GM23248 (cell line): ENCODE measurements at regions not wholly inside any gene's neighbourhood (a gene's known extent, or its start where the extent isn't known, plus 50 kb on each side); places are given as distances from the start of the nearest gene placed in this dataset.

Experiments
- DNase-seq: peaks from one replicate; pipeline ENCODE4 v3.0.0-alpha.2; 2015
- H2AFZ ChIP-seq: fragments of 200-600 bp; sonication (generic); 2 replicates; pipeline ENCODE4 v1.6.1; 2016; ENCODE audit warnings: antibody characterized with exemption
- H3F3A ChIP-seq: fragments of 200-600 bp; sonication (generic); 2 replicates; pipeline ENCODE4 v1.6.1; 2016; ENCODE audit warnings: mild to moderate bottlenecking, antibody characterized with exemption, mixed run types; ENCODE audit not compliant: insufficient read depth
- H3K27ac ChIP-seq: fragments of 200-600 bp; sonication (generic); 2 replicates; pipeline ENCODE4 v1.5.1; 2016; ENCODE audit warnings: mild to moderate bottlenecking
- H3K27me3 ChIP-seq: fragments of 200-600 bp; sonication (generic); replicated peaks from 2 replicates; pipeline ENCODE4 v1.6.1; 2016; ENCODE audit warnings: mild to moderate bottlenecking; ENCODE audit not compliant: insufficient read depth
- H3K36me3 ChIP-seq: fragments of 200-600 bp; sonication (generic); 2 replicates; pipeline ENCODE4 v1.6.1; 2016; ENCODE audit warnings: low read depth, mild to moderate bottlenecking
- H3K4me1 ChIP-seq: fragments of 200-600 bp; sonication (generic); 2 replicates; pipeline ENCODE4 v1.6.1; 2016; ENCODE audit warnings: mild to moderate bottlenecking; ENCODE audit not compliant: insufficient read depth
- H3K4me2 ChIP-seq: fragments of 200-600 bp; sonication (generic); one replicate; pipeline ENCODE4 v1.6.1; 2016; ENCODE audit warnings: mild to moderate bottlenecking; ENCODE audit not compliant: unreplicated experiment
- H3K4me3 ChIP-seq: fragments of 200-600 bp; sonication (generic); 2 replicates; pipeline ENCODE4 v1.5.1; 2016; ENCODE audit warnings: mild to moderate bottlenecking
- H3K79me2 ChIP-seq: fragments of 200-600 bp; sonication (generic); 2 replicates; pipeline ENCODE4 v1.6.1; 2016; ENCODE audit warnings: mild to moderate bottlenecking; ENCODE audit not compliant: insufficient read depth
- H3K9ac ChIP-seq: fragments of 200-600 bp; sonication (generic); 2 replicates; pipeline ENCODE4 v1.6.1; 2016; ENCODE audit warnings: mild to moderate bottlenecking
- H3K9me2 ChIP-seq: fragments of 200-600 bp; sonication (generic); 2 replicates; pipeline ENCODE4 v1.6.1; 2016; ENCODE audit warnings: mixed run types, mild to moderate bottlenecking, moderate library complexity; ENCODE audit not compliant: insufficient read depth
- H3K9me3 ChIP-seq: fragments of 200-600 bp; sonication (generic); one replicate; pipeline ENCODE4 v1.6.1; 2017; ENCODE audit warnings: low read depth
- H4K20me1 ChIP-seq: fragments of 200-600 bp; sonication (generic); 2 replicates; pipeline ENCODE4 v1.6.0; 2016; ENCODE audit not compliant: insufficient read depth
- EZH2 ChIP-seq: fragments of 200-600 bp; sonication (generic); IDR thresholded peaks from 2 replicates; pipeline ENCODE4 v1.6.1; 2018; ENCODE audit warnings: antibody characterized with exemption, mild to moderate bottlenecking; ENCODE audit not compliant: insufficient read depth, poor library complexity, severe bottlenecking
- EZH2phosphoT487 ChIP-seq: fragments of 200-600 bp; sonication (generic); IDR thresholded peaks from 2 replicates; pipeline ENCODE4 v1.6.1; 2018; ENCODE audit warnings: antibody characterized with exemption, moderate library complexity, mild to moderate bottlenecking, low read depth; ENCODE audit not compliant: insufficient read depth
- WGBS, 2 experiments: methylation state at CpG; one replicate each; pipeline ENCODE4 v1.1.6; 2015 to 2017; ENCODE audit warnings: low lambda C conversion rate in 2 of 2, low coverage in 1 of 2; ENCODE audit errors: missing lambda C conversion rate in 2 of 2; 5-methylcytosine and 5-hydroxymethylcytosine counted together
- in situ Hi-C: fragments of 300-500 bp; cut with MboI; formaldehyde crosslinking; loops from 2 replicates; pipeline ENCODE4 v1.15.0; 2020

DNA sequence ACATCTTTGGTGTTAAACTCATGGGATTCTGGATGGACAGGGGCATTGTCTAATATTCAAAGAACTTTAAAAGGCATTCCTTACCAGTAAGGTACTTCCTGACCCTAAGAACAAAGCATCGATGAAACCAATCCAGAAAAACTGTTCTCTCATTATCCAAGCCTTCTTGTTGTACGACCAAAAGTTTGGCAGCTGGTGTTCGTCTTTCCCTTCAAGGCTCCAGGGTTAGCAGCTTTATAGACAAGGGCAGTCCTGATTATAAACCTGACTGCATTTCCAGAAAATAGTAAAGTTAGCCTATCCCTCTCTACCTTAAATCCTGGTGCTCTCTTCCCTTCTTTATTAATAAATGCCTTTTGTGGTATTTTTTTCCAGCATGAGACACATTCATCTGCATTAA is 149.4 kb upstream of the MRPS30 start:
- H4K20me1 ChIP-seq, result no peaks in the 10 kb centered on the region

DNA sequence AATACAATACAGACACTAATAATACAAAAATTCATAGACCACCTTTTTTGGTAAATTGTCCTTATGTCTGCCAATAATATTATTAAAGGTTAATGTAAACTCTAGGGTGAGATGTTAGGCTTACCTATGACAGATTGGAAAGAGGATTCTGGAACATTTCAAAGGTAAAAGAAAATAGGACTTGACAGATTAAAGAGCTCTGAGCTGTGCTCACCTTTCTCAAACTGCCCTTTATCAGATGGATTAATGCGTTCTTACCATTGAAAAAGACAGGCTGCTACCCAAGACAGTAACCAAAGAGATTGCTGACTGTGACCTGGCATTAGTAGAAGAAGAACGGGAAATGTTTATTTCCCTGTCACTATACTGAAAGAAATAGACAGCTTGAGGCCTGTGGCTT is 156.1 kb upstream of the MRPS30 start:
- Histone ChIP-seq H3K4me1 (no peaks in the 10 kb centered on the region), H3K27ac (no peak overlapping the region), H3K27me3 (0 out of 2 replicates have a peak, but pooled peaks cover 7% of the 10 kb centered on the region), H3K4me2 (no peak overlapping the region), H3K9me2 (no peaks in the 10 kb centered on the region), H4K20me1 (no peaks in the 10 kb centered on the region), H2AFZ (no peak overlapping the region), H3F3A (no peaks in the 10 kb centered on the region), H3K36me3 (no peaks in the 10 kb centered on the region), H3K4me3 (no peak overlapping the region), H3K79me2 (no peaks in the 10 kb centered on the region), H3K9me3 (no peaks in the 10 kb centered on the region), H3K9ac (no peak overlapping the region)
- in situ Hi-C loops, result no loop called here
- WGBS, 2 experiments, result 38 to 39% methylated on average over 2 of the region's 2 CpGs
- no peak for DNase-seq
- no peak for TF ChIP-seq EZH2phosphoT487
- TF ChIP-seq EZH2, result no peak

More for the DNA sequence above, 149.4 kb upstream of the MRPS30 start:
- Histone ChIP-seq H3K27me3 (no peaks in the 10 kb centered on the region), H3K4me2 (no peak overlapping the region), H3K36me3 (no peaks in the 10 kb centered on the region), H3K9ac (no peak overlapping the region), H3K4me3 (no peak overlapping the region), H3K9me2 (no peaks in the 10 kb centered on the region), H3F3A (0 out of 2 replicates have a peak, but pooled peaks cover 1% of the 10 kb centered on the region), H3K9me3 (no peaks in the 10 kb centered on the region), H3K4me1 (no peaks in the 10 kb centered on the region), H2AFZ (no peak overlapping the region), H3K79me2 (no peaks in the 10 kb centered on the region), H3K27ac (no peak overlapping the region)
- TF ChIP-seq EZH2, result no peak
- TF ChIP-seq EZH2phosphoT487, result no peak
- 3% methylated on average over 3 of the region's 3 CpGs for WGBS, 2 experiments
- in situ Hi-C loops, result no loop called here
- DNase-seq, result no peak

DNA sequence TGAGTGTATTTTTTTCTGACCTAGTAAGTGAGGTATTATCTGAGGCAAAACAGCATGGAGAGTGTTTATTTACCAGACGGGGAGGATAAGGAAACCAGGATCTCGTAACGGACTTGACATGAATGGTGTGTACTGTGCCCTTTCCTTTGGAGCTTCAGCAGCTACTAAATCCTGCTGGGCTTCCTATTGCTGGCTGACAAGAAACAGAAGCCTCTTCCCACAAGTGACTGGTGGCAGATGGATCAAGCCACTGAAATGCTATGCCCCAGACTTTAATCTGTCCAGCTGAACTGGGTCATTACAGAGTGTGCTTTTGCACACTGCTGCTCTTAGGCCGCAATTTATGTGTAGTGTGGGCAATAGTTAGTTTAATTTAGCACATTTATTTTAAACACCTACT is 162.7 kb upstream of the MRPS30 start:
- H3K9ac ChIP-seq, result no peak overlapping the region
- H3K4me3 ChIP-seq, result no peak overlapping the region
- 58 to 60% methylated on average over 4 of the region's 4 CpGs for WGBS, 2 experiments
- H3K4me1 ChIP-seq, result no peaks in the 10 kb centered on the region
- in situ Hi-C loops, result no loop called here
- no peaks in the 10 kb centered on the region for H3F3A ChIP-seq
- no peaks in the 10 kb centered on the region for H4K20me1 ChIP-seq
- no peak overlapping the region for H2AFZ ChIP-seq
- H3K36me3 ChIP-seq, result no peaks in the 10 kb centered on the region
- no peak for DNase-seq
- TF ChIP-seq EZH2 (no peak), EZH2phosphoT487 (no peak)
- no peaks in the 10 kb centered on the region for H3K9me2 ChIP-seq
- 0 out of 2 replicates have a peak, but pooled peaks cover 4% of the 10 kb centered on the region for H3K27me3 ChIP-seq
- no peaks in the 10 kb centered on the region for H3K79me2 ChIP-seq
- no peaks in the 10 kb centered on the region for H3K9me3 ChIP-seq
- H3K4me2 ChIP-seq, result no peak overlapping the region
- no peak overlapping the region for H3K27ac ChIP-seq

DNA sequence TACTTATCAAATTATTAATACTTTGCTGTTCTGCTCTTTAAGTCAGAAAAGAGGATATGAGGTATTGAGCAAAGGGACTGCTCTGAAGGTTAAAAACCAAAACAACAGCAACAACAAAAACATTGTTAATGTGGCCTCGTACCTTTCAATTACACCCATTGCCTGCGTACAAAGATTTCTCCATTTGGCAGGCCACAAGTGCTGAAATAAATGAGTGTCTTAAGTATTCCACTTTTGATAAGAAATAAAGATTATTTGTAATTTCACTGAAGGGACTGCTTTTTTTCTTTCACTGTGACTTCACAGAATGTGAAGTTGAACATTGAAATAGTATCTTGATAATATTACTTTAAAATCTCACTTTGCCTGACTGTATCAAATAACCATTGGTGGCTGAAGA is 163.2 kb upstream of the MRPS30 start:
- in situ Hi-C loops, result no loop called here
- 49 to 66% methylated on average over 2 of the region's 2 CpGs for WGBS, 2 experiments
- H3F3A ChIP-seq, result no peaks in the 10 kb centered on the region

DNA sequence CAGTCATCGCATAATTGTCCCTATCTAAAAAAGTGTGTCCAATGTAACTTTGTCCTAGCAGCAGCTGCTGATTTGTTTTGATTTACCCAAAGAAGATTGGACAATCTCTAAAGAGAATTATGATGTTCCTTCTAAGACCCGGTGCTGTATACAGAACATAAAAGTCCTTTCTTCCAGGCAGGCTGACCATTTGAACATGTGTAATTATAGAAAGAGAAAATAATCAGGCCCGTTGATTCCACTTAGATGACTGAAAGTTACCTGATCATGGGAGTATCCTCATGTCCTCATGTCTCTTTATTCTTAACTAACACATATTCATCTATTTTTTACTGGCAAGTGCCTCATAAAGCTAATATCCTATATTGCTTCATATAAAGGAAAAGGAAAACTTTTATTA is 164.1 kb upstream of the MRPS30 start:
- Histone ChIP-seq H3K9me2 (no peaks in the 10 kb centered on the region), H3K27ac (no peak overlapping the region), H3K9me3 (no peaks in the 10 kb centered on the region), H3K27me3 (0 out of 2 replicates have a peak, but pooled peaks cover 4% of the 10 kb centered on the region), H3K36me3 (no peaks in the 10 kb centered on the region), H3K4me2 (no peak overlapping the region), H4K20me1 (no peaks in the 10 kb centered on the region), H3K79me2 (no peaks in the 10 kb centered on the region), H3K9ac (no peak overlapping the region), H2AFZ (no peak overlapping the region), H3F3A (no peaks in the 10 kb centered on the region), H3K4me1 (no peaks in the 10 kb centered on the region), H3K4me3 (no peak overlapping the region)
- no peak for DNase-seq
- in situ Hi-C loops, result no loop called here
- WGBS, 2 experiments, result 62 to 68% methylated on average over 3 of the region's 3 CpGs
- TF ChIP-seq EZH2 (no peak), EZH2phosphoT487 (no peak)

More for the DNA sequence above, 163.2 kb upstream of the MRPS30 start:
- no peaks in the 10 kb centered on the region for H3K9me2 ChIP-seq
- no peaks in the 10 kb centered on the region for H3K79me2 ChIP-seq
- no peak overlapping the region for H3K4me2 ChIP-seq
- no peak overlapping the region for H3K27ac ChIP-seq
- H3K9ac ChIP-seq, result no peak overlapping the region
- no peak overlapping the region for H2AFZ ChIP-seq
- no peak overlapping the region for H3K4me3 ChIP-seq
- no peaks in the 10 kb centered on the region for H4K20me1 ChIP-seq
- H3K27me3 ChIP-seq, result 0 out of 2 replicates have a peak, but pooled peaks cover 4% of the 10 kb centered on the region
- no peak for DNase-seq
- no peaks in the 10 kb centered on the region for H3K36me3 ChIP-seq
- no peaks in the 10 kb centered on the region for H3K4me1 ChIP-seq
- no peaks in the 10 kb centered on the region for H3K9me3 ChIP-seq
- TF ChIP-seq EZH2 (no peak), EZH2phosphoT487 (no peak)
